Activated CD4-positive, alpha-beta T cell treated with anti-CD3 and anti-CD28 coated beads for 4 hours (primary cell): ENCODE measurements at regions not wholly inside any gene's neighbourhood (a gene's known extent, or its start where the extent isn't known, plus 50 kb on each side); places are given as distances from the start of the nearest gene placed in this dataset.
"Not testable (repeated sequence)": the region's sequence is repeated elsewhere in the genome, so short reads cannot be mapped to it uniquely, and the experiment has no call there.

ENCODE experiments used
- DNase-seq, 2 donors: peaks; one replicate each; pipeline ENCODE4 v3.0.0-alpha.2; 2020

DNA sequence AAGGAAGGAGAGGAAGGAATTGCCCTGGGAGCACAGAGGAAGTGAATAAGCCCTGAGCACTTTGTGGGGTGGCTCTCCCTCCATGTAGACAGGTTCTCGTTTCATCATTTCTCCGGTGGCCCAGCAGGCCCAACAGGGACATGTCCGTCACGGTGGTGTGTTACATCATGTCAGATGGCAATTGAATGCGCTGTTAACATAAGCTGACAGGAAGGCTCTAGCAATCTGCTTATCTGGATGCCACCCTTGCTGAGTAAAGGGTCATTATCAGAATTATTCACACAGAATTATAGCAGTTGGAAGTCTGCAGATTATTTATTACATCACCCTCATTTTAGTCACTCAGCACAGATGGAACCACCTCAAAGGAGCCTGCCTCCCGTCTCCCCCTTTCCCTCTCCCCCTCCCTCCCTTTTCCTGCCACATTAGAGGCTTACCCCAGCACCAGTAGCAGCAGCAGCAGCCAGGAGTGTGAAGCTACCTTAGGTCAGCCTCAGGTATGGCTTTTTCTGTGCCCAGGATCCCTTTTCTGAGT lies 124.3 kb upstream of the TRIM2 start:
- DNase-seq = no peak

DNA sequence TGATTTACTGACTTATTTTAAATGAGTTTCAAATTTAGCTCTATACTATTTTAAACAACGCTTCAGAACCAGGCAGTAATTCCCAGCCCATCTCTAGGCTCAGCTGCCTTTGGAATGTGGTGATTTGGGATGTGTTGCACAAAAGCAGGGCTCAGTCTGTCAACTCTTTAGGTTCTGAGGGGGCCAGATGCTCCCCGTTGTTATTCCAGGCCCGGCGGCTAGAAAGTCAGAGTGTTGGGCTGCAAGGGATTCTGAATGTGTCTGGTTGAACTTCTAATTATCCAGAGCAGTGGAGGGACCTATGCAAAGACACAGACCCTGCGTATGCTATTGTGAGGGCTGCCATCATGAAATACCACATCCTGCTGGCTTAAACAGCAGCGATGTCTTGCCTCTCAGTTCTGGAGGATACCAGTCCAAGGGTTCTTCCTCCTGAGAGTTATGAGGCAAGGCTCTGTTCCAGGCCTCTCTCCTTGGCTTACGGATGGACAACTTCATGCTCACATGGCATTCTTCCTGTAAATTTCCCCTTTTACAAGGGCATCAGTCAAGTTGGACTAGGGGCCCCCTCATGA lies 123.2 kb upstream of the TRIM2 start:
- DNase-seq = no peak

DNA sequence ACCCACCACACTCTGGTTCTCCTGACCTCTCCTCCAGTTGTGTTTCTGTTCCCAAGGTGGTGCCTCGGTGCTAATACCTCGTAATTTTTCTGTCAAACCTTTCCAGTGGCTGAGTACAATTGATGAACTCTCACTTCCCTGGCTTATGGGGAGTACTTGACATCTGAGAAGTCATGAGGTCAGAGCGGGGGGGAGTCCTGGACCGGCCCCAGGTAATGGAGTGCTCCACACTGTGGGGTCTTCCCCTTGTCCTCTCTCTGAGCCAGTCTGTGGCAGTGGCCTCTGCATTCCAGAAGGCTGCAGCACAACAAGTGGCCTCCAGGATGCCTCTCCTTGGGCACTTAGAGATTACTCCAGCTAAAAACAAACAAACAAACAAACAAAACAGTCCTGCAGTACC lies 122.5 kb upstream of the TRIM2 start:
- no peak for DNase-seq

DNA sequence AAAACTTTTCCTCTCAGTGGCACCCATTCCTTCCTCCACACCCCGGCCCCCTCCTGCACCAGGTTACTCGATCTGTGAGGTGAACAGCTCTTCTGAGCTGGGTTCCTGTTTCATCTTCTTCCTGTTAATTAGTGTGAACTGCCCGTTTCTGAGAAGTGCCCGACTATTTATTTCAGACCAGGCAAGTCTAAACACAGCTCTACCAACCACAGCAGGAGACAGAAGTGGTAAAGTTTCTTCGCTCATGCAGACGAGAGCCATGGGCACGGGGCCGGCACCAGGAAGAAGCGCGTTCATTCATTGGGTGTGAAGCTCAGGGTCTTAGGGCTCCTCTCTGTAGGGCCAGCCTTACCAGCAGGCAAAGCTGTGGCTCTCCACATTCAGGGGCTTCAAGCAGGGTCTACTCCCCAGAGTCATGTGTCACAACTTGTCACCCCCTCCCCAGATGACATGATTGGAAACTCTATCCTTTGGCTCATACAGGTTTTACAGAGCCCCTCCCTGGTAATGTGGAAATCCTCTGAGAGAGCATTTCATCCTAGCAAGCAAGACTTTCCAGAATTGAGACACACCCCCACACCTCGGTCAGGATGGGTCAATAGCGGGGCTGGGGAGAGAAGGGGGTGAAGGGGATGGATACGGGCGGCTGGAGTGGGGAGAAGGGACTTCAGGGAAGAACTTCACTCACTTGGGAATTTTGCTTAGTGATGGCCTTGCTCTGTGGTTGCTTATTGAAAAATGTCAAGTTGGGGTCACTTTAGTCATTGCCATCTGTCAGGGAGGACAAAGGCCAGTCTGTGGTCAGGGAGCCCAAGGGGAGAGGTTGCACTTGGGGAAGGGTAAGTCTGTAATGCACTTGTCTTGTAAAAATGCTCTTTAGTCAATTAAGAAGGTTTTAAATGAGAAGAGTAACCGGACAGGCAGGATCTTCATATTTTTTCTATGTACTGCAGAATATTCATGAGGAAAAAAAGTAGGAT lies 121.6 kb upstream of the TRIM2 start:
- DNase-seq = no peak

DNA sequence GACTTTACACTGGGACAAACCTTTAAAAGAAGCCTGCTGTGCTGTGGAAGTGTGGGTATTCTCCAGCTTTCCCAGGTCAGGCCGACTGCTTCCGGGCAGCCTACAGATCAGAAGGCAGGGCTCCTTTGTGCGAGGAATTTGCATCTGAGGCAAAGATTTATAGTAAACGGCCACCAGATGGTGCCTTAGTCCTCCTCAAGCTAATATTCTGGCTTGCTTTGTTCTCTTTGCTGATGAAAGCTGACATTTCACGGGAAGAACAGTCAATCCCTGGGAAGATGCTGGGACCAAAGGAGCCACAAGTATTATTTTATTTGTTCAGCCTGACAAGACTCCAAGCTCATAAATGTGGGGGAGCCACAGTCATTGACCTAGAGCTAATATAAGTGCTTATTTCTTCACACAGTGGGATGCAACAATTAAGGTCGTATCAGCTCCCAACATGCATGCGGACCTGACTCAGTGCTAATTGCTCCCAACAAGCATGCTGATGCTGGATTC lies 120.7 kb upstream of the TRIM2 start:
- peak; percentile 47 to 50 for DNase-seq

DNA sequence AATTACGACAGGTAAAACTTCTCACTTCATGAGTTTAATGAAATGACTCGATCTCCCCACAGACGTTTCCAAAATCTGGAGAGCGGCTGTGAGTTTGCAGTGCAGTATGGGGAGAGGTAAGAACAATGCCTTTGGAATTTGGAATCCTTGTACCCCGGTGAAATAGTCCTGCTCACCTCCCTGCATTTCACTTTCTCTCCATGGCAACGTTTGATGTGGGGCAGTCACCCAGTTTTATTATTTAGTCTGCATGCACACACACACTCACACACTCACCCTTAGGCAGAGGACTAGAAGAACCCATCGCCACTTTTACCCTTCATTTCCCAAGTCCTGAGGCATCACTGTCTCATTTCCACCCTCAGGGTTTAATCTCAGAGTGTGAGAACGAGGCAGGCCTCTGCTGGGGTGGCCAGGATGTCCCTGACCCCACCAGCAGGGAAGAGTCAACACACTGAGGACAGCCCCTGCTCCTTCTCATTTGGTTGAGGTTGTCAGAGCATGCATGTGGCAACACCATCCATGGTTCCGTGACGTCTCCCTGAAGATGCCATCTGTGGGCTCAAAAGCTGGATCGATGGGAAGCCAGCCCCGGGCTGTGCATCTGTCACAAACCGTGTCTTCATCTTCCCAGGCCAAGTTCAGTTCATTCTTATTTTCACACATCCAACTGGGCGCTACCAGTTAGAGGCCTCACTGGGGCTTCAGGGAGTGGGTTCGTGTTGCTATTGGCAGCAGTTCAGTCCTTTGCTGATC lies 119.8 kb upstream of the TRIM2 start:
- no peak for DNase-seq

DNA sequence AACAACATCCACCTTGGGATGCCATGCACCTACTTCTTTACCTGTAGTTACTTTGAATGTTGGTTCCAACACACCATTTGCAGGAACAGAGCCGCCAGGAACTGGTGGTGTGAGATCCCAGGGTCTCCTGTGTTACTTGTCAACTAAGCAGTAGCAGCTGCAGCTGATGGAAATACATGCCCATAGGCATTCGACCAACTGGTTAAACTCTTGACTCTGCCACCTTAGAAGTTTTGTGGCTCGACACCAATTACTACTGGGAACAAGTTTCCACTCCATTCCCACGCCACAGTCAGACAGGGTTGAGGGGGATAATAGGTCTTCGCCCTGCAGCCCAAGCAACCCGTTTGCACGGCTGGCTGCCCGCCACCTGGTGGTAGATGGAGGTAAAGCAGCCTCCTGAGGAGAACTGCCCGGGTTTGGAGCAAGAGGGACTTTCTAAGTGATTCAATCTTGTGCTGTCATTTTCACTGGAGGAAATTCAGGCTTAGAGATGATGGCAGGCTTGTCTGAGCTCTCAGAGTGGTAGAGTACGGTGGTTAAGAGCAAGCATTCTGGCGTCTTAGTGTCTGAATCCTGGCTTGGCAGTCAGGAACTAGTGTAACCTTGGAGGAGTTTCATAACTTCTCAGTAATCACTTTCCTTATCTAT lies 119.1 kb upstream of the TRIM2 start:
- peak; percentile 74 to 88 for DNase-seq

DNA sequence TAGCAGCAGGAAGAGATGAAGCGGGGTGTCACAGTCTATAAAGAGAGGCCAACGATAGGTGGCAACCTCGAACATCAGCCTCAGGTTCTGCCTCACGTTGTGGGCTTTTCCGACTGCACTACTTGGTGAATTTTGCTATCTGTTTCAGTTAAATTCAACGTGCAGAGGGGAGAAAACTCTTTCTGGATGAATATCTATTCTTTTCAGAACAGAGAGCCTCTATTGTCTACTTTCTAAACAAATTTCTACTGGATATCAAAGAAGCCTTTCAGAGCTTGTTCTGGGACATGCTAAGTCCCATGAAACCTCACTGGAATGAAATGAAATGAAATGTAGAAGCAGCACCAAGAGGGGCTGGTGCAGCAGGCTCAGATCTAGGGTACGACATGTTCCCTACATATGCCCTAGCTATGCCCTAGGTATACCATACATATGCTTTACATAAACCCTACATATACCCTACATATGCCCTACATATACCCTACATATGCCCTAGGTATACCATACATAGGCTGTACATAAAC lies 116.5 kb upstream of the TRIM2 start:
- no peak for DNase-seq

DNA sequence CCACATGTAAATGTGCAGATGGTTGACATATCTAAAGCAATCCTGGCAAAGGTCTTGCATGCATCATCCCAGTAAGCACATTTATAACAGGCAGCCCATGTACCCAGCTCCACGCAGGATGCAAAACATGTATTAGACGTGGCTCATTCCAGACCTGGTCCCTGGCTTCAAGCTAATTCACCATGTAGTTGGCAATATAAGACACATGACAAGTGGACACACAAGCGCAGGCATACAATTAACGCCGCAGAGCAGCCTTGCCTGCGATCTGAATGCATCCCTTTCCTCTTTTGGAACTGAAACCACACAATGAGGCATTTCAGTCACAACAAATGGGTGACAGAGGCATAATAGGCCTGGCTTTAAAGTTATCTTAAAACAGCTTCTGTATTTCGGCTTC lies 114.5 kb upstream of the TRIM2 start:
- no peak for DNase-seq

DNA sequence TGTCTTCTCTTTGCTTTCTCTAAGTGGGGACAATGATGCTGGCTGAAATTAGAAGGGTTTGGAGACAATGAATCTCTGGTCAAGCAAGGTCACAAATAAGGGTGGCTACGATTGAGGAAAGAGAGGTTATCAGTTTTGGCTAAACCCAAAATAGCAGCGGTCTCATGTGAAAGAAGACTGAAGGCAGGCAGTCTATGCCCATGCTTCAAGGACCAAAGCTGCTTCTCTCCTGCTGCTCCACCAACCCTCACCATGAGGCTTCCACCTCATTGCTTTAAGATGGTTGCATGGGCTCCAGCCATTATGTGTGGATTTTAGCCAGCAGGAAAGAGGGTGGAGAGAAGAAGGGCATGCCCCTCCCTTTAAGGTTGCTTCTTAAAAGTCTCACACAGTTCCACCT lies 114.1 kb upstream of the TRIM2 start:
- DNase-seq = no peak

DNA sequence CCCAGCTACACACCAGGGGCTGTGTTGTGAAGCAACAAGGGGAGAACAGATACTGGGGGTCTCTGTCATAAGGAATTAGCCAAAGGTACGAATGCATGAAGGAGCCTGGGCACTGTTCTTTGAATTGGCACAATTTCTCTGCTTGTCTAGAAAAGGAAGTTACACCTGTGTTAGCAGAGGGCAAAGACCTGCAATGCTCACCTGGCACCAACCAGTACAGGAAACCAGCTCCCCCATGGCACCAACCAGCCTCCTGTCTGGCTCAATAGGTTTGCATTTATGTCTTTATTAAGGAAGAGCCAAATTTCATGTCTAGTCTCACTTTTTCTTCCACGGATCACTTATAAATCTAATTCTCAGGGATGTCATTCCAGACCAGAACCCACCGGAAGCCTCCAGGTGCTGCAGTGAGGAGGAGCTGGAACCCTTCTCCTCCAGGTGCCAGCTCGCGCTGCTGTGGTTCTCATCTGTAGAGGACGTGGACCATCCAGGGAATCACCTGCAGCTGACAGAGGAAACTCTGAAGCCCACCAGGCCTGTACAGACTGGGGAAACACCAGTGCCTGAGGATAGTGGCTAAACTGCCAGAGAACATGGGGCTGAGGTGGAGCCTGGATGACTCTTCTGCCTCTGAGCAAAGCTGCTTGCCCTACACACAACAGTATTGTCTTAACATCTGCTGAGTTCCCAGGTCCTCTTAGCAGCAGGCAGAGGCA lies 113.4 kb upstream of the TRIM2 start:
- DNase-seq = no peak

DNA sequence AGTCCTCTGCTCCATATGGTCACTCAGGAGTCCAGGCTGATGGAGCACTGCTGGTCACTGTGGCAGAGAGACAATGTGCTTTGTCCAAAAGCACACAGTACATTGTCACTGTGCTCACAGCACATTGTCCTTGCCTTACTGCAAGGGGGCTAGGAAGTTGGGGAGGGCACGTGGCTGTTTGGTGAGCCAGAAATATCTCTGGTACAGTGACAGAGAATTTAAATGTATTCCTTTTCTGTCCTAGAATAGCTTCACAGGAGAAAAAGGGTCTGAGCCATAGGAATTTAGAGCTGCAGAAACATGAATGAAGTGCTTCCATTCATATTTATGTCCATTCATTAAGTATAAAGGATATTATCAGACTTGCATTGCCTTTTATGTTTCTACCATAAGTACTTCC lies 110.8 kb upstream of the TRIM2 start:
- DNase-seq = no peak

DNA sequence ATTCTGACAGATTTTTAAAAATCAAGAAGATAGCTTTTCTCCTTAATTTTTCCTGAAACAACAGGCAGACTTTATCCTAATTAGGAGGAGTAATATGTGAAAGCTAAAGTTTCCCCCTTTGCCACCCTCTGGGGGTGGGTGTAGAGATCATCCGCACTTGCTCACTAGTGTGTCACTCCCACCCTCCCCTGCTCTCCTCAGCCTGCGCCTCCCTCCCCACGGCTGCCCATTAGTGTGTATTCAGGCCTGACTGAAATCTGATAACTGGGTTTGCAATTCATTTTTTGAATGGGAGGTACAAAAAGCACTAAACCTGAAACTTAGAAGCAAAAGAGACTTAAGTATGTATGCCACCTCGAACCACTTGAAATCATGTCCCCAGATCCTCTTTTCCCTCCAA lies 110.4 kb upstream of the TRIM2 start:
- DNase-seq = no peak

DNA sequence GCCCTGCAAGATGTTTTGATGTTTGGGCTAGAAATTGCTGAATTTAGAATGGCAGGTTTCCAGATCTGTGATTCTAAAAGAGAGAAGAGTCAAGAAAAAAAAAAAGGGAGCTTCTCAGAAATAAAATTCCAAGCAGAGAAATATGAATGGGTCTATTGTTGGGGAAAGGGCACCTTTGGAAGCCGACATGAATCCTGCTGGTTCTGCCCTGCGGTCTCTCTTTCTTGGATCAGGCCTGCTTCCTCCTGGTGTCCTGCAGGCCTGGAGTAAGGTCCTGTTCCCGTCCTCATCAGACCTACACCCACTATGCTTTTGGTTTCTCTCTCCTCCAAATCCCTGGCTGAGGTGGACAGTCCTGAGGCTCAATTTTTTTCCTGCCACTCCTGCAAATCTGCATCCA lies 109.8 kb upstream of the TRIM2 start:
- no peak for DNase-seq

DNA sequence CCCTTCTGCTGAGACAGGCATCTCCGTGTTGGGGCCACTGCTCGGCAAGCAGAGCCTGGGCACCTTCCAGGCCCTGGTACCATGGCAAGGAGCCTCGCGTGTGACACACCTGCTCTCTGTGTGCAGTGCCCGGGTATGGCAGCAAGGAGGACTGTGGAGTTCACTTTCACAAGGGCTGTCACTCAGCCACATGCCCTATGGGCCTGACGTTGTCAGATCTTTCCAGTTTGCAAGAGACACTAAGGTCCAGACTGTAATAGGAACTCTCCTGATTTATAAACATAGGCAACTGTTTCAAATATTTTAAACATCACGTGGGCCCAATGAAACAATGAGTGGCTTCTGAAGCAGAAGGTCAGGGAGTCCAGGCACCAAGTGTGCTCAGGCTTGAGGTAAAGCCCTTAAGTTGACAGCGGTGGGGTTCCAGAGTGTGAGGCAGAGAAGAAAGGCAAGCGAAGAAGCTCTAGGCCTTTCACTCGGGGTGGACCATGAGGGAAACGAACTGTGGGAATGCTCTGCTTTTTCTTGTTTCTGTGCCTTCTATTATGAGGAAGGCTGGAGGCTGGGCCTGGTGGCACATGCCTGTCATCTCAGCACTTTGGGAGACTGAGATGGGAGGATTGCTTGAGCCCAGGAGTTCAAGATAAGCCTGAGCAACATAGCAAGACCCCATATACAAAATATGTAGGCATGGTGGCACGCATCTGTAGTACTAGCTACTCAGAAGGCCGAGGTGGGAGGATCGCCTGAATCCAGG lies 108.6 kb upstream of the TRIM2 start:
- DNase-seq = no peak

DNA sequence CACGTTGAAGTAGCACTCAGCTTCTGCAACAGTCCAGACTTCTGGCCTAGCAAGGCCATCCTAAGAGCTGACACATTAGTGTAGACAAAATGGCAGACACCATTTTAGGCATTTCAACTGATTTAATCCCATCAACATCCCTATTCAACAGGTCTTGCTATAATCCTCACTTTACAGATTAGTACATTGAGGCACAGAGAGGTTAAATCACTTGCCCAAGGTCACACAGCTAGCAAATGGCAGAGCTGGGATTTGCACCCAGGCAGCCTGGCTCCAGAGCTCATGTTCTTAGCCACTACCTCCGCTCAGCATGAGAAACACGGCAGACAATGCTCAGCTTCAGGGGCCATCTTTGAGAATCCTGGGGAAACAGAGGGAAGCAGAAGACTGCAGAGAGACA lies 107.9 kb upstream of the TRIM2 start:
- DNase-seq = no peak

DNA sequence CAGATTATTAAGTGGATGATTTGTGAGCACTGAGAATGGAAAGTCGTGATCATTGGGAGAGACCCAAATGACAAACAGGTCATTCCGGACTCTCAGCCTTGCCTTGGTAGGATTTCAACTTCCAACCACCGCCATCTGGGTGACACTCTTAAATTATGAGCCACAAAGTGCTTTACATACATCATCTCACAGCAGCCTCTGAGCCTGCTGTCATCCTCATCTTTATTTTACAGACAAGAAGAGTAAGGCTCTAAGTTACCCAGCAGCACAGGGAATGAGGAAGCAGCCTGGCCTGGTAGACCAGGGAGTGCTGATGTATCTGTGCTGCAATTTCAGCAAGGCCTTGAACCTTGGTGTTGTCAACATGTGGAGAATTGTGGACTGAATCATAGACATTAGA lies 105.8 kb upstream of the TRIM2 start:
- DNase-seq = no peak

DNA sequence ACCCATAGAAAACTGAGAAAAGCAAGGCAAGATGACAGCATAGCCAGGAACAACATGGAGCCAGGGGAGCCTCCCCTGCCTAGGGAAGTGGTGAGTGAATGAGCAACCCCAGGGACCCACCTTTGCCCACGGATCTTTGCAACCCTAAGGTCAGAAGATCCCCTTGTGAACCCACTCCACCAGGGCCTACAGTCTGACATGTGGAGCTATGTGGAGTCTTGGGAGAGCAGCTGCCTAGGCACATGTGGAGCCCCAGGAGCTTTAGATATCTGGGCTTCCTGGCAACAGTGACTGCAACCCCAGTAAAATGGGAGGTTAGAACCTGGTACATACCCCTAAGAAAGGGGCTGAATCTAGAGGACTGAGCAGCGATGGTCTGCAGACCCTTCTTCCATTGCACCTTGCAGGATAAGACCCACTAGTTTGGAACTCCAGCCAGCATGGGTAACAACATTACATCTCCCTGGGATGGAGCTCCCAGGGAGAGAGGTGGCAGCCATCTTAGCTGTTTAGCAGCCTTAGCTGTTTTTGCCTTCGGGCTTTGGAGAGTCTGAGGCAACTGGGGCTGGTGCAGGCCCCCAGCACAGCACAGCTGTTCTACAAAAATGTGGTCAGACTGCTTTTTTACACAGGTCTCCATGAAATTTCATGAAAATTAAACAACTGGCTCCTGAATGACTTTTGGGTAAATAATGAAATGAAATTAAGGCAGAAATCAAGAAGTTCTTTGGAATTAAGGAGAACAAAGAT lies 104.7 kb upstream of the TRIM2 start:
- no peak for DNase-seq

DNA sequence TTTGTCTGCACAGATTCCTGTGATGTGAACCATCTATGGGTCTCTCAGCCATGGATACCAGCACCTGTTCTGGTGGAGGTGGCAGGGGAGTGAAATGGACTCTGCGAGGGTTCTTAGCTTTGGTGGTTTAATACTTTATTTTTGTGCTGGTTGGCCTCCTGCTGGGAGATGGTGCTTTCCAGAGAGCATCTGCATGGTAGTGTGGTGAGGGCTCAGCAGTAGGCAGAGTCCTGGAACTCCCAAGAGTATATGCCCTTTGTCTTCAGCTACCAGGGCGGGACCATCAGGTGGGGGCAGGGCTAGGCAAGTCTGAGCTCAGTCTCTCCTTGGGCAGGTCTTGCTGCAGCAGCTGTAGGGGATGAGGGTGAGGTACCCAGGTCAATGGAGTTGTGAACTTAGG lies 97.5 kb upstream of the TRIM2 start:
- DNase-seq = not testable (repeated sequence)

DNA sequence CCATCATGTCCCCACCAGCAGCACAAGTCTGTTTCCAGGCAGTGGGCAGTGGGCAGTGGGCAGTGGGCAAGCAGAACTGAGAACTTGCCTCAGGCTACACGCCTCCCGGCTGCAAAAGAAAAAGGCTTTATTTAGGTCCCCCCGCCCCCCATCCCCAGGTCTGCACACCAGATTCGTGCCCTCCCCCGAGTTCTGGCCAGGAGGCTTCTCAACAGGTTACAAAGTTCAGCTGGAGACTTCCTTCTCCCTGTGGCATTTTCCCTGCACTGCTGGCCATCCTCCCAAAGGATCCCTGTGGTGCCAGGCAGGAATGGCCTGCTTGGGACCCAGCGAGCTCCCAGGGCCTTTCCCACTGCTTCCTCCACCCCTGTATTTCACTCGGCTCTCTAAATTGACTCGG lies 97.0 kb upstream of the TRIM2 start:
- no peak for DNase-seq
